Bronchial epithelial cell (primary cell): ENCODE measurements at regions not wholly inside any gene's neighbourhood (a gene's known extent, or its start where the extent isn't known, plus 50 kb on each side); places are given as distances from the start of the nearest gene placed in this dataset.
A peak's percentile ranks its signal among the peaks of the same experiment; 100 is the strongest.

Experiments used
- DNase-seq: peaks from one replicate; pipeline ENCODE4 v3.0.0-alpha.2; 2010; ENCODE audit warnings: low read depth
- FAIRE-seq: peaks from 2 replicates; lab custom pipeline; 2011; peaks lifted over from hg19 to GRCh38; lab: Jason Lieb, UNC
- H3K27me3 ChIP-seq: 2 replicates; pipeline ENCODE4 v1.5.1; 2011; ENCODE audit warnings: low read length; ENCODE audit not compliant: control insufficient read depth, insufficient read depth
- H3K36me3 ChIP-seq: 2 replicates; pipeline ENCODE4 v1.5.1; 2011; ENCODE audit warnings: low read length; ENCODE audit not compliant: control insufficient read depth, insufficient read depth
- H3K4me3 ChIP-seq: 2 replicates; pipeline ENCODE4 v1.5.1; 2011; ENCODE audit warnings: mild to moderate bottlenecking, low read depth, low read length, control low read depth
- TF ChIP-seq, protein P1 (sequence below): IDR thresholded peaks from 2 replicates; pipeline ENCODE4 v1.5.1; 2011; ENCODE audit warnings: mild to moderate bottlenecking, moderate library complexity, low read length, control low read depth, inconsistent platforms; ENCODE audit not compliant: insufficient read depth, severe bottlenecking

DNA sequence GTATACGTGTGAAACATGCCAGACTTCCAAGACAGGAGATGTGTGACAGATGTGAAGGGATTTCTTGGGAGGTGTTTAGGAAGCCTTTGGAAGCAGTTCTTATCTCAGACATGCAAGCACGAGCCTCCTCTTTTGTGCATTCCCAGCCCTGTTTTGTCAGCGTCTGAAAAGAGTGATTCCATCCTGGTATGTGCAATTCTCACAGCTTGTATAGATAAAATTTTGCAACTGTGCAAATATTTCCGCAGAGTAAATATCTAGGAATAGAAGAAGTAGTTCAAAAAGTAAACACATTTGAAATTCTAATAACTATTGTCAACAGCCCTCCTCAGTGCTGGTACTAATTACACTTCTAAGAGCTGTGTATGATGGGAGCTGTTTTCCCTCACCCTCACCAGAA is 72.3 kb upstream of the C1QTNF9B start:
- no peaks in the 10 kb centered on the region for H3K27me3 ChIP-seq
- DNase-seq: peak; percentile 38
- H3K4me3 ChIP-seq: no peak overlapping the region
- no peak for FAIRE-seq
- TF ChIP-seq, protein P1, sequence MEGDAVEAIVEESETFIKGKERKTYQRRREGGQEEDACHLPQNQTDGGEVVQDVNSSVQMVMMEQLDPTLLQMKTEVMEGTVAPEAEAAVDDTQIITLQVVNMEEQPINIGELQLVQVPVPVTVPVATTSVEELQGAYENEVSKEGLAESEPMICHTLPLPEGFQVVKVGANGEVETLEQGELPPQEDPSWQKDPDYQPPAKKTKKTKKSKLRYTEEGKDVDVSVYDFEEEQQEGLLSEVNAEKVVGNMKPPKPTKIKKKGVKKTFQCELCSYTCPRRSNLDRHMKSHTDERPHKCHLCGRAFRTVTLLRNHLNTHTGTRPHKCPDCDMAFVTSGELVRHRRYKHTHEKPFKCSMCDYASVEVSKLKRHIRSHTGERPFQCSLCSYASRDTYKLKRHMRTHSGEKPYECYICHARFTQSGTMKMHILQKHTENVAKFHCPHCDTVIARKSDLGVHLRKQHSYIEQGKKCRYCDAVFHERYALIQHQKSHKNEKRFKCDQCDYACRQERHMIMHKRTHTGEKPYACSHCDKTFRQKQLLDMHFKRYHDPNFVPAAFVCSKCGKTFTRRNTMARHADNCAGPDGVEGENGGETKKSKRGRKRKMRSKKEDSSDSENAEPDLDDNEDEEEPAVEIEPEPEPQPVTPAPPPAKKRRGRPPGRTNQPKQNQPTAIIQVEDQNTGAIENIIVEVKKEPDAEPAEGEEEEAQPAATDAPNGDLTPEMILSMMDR: no peak
- H3K36me3 ChIP-seq: no peaks in the 10 kb centered on the region

DNA sequence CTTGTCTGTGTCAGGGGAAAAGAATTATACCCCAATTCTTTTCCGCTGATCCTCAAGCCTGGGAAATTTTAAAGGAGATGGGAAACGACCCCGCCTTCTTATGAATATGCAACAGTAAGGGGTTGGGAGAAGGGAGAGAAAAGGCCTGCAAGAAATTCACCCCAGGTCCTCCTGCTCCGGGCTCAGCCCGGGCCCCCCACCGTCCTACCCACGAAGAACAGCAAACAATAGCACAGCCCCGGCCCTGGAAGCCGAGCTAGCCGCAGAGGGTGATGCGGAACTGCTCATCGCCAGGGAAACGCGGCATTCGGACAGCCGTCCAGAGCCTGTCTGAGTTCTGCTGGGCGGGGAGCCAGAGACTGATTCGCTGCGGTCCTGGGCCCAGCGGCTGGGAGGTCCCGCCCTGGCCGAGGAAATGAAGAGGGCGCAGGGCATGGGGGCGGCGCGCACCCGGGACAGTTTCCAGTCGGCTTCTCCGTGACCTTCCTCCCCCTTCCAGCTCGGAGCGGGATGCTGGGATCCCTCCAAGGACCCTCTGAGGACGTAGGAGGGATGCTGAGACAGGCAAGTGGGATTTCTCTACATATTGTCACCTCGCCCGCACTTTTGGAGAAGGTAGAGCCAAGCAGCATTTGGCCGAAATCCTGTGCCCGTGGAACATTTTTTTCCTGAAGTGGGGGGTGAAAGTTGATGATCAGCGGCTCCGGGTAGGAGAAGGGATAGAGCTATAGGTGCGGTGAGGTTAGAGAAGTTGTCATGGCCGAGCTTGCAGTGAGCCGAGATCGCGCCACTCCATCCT is 82.3 kb upstream of the C1QTNF9B start:
- H3K4me3 ChIP-seq: peak overlapping the region; percentile 33
- DNase-seq: peak; percentile 29
- no peak for FAIRE-seq
- H3K27me3 ChIP-seq: no peaks in the 10 kb centered on the region
- TF ChIP-seq, protein P1: no peak
- H3K36me3 ChIP-seq: no peaks in the 10 kb centered on the region

DNA sequence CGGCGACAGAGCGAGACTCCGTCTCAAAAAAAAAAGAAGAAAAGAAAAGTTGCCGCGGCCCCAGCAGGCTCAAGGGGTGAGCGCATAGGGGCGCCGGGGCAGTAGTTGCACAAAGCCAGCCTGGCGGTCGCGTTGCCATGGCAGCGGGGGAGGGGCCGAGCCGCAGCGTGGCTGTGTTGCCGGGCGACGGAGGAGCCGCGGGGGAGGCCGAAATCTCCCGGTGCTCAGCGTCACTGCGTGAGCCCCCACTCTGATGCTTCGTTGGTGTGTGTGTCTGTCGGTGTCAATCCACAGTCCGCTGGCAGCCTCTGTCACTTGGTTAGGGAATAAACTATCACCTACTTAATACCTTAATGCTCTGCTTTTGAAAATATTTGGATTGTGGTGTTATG is 82.9 kb upstream of the C1QTNF9B start:
- Histone ChIP-seq H3K36me3 (no peaks in the 10 kb centered on the region), H3K4me3 (peak overlapping the region; percentile 33), H3K27me3 (no peaks in the 10 kb centered on the region)
- DNase-seq (peak; percentile 42), FAIRE-seq (no peak)
- TF ChIP-seq, protein P1: no peak

DNA sequence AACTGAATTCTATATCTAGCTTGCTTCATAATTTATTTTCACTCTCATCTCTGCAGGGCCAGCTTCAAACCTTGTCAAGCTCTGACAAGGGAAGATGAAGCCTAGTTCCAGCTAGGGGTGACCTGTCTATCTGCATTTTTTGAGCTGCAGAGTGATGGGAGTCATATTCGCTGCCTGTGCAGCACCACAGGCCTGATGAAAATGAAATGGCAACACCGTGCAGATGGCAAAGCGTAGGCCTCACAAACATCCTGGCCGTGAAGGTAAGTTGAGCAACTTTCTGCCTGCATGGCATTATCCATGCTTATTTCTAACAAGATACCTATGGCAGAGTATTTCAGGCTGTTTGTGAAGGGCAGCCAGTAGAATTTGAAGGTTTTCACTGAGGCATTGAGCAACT is 86.4 kb upstream of the C1QTNF9B start:
- Histone ChIP-seq H3K4me3 (no peak overlapping the region), H3K27me3 (no peaks in the 10 kb centered on the region), H3K36me3 (no peaks in the 10 kb centered on the region)
- TF ChIP-seq, protein P1: no peak
- DNase-seq: no peak
- peak; percentile 47 for FAIRE-seq

DNA sequence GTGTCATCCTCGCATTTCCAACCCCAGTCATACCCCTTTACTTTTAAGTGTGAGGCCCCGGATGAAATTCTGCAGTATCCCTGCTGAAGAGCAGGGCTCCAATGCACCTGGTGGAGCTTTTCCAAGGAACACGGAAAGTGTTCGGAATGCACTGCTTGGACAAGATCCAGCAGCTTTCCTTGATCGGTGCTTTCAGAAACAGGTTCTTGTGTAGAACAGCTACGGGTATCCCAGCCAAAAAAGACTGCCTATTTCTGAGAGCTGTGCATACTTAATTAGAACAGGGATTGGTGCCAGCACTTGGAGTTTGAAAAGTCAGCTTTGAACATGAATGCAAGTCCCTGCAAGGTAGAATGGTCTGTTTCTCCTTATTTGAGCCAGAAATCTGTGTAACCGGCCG is 87.2 kb upstream of the C1QTNF9B start:
- H3K36me3 ChIP-seq: no peaks in the 10 kb centered on the region
- DNase-seq (peak; percentile 72), FAIRE-seq (no peak)
- TF ChIP-seq, protein P1: no peak
- no peaks in the 10 kb centered on the region for H3K27me3 ChIP-seq
- no peak overlapping the region for H3K4me3 ChIP-seq
